Mesendoderm (in vitro differentiated cells): ENCODE measurements at regions not wholly inside any gene's neighbourhood (a gene's known extent, or its start where the extent isn't known, plus 50 kb on each side); places are given as distances from the start of the nearest gene placed in this dataset.

ENCODE experiments used
- DNase-seq: peaks from one replicate; pipeline ENCODE4 v3.0.0; 2013
- H2AK5ac ChIP-seq: 2 replicates; pipeline ENCODE4 v1.6.1; 2013; ENCODE audit warnings: low read length, inconsistent platforms
- H2BK120ac ChIP-seq: 2 replicates; pipeline ENCODE4 v1.6.1; 2013; ENCODE audit warnings: low read depth, mild to moderate bottlenecking, low read length, moderate library complexity, mixed read lengths
- H2BK15ac ChIP-seq: replicated peaks from 2 replicates; pipeline ENCODE4 v1.6.1; 2013; ENCODE audit warnings: low read depth, mild to moderate bottlenecking, moderate library complexity
- H2BK5ac ChIP-seq: 2 replicates; pipeline ENCODE4 v1.6.1; 2013; ENCODE audit warnings: low read length, inconsistent platforms
- H3K18ac ChIP-seq: 2 replicates; pipeline ENCODE4 v1.6.1; 2013; ENCODE audit warnings: mild to moderate bottlenecking, low read length, mixed read lengths
- H3K23ac ChIP-seq: one replicate; pipeline ENCODE4 v1.6.1; 2013; ENCODE audit warnings: low read length
- H3K27ac ChIP-seq: 2 replicates; pipeline ENCODE4 v1.5.1; 2013; ENCODE audit warnings: low read depth, mild to moderate bottlenecking, inconsistent platforms, low read length, moderate library complexity
- H3K27me3 ChIP-seq: 2 replicates; pipeline ENCODE4 v1.6.1; 2013; ENCODE audit warnings: low read length, control low read depth, mild to moderate bottlenecking, inconsistent platforms; ENCODE audit not compliant: insufficient read depth, poor library complexity
- H3K36me3 ChIP-seq: 2 replicates; pipeline ENCODE4 v1.6.1; 2013; ENCODE audit warnings: low read length, inconsistent platforms; ENCODE audit not compliant: control insufficient read depth, insufficient read depth
- H3K4ac ChIP-seq: one replicate; pipeline ENCODE4 v1.6.1; 2013; ENCODE audit warnings: low read depth, mild to moderate bottlenecking, low read length, moderate library complexity
- H3K4me1 ChIP-seq: 2 replicates; pipeline ENCODE4 v1.6.1; 2013; ENCODE audit warnings: low read depth, low read length, inconsistent platforms; ENCODE audit not compliant: control insufficient read depth
- H3K4me2 ChIP-seq: 2 replicates; pipeline ENCODE4 v1.6.1; 2013; ENCODE audit warnings: low read length
- H3K4me3 ChIP-seq: 2 replicates; pipeline ENCODE4 v1.5.1; 2013; ENCODE audit warnings: mild to moderate bottlenecking, low read length
- H3K56ac ChIP-seq: one replicate; pipeline ENCODE4 v1.6.1; 2013; ENCODE audit warnings: low read length
- H3K79me1 ChIP-seq: 2 replicates; pipeline ENCODE4 v1.6.1; 2013; ENCODE audit warnings: low read length, inconsistent platforms
- H3K79me2 ChIP-seq: 2 replicates; pipeline ENCODE4 v1.6.1; 2013; ENCODE audit warnings: mild to moderate bottlenecking, low read length; ENCODE audit not compliant: control insufficient read depth, insufficient read depth
- H3K9ac ChIP-seq: 2 replicates; pipeline ENCODE4 v1.6.1; 2013; ENCODE audit warnings: low read length, inconsistent platforms
- H4K5ac ChIP-seq: one replicate; pipeline ENCODE4 v1.6.1; 2013; ENCODE audit warnings: low read length
- H4K8ac ChIP-seq: one replicate; pipeline ENCODE4 v1.6.1; 2013; ENCODE audit warnings: low read depth, mild to moderate bottlenecking, control low read depth, low read length, moderate library complexity
- WGBS: extraction: QIAGEN DNeasy Blood & Tissue Kit; methylation state at CpG from one replicate; pipeline ENCODE4 v1.1.7; 2013; ENCODE audit warnings: low lambda C conversion rate, missing lambda C conversion rate; ENCODE audit not compliant: insufficient coverage; ENCODE audit errors: extremely low coverage; 5-methylcytosine and 5-hydroxymethylcytosine counted together

DNA sequence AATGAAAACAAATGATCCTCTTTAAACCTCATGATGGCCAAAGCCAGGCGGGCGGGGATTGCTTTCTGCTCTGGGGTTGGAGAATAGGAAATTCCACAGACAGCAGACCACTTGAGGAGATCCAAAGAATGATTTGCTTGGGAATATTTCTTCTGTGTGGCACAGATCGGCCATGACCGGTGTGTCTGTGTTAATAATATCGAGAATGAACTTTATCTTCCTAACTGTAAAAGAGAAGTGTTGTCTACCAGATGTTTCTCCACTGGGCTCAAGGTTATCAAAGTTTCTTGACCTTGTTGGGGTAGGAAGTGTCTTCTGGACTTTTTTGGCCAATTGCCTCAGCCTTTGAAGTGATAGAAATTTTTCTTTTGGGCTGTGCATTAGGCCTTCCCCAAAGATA lies 186.6 kb upstream of the ZFHX3 start:
- Histone ChIP-seq H3K23ac (no peak overlapping the region), H3K27me3 (no peaks in the 10 kb centered on the region), H2BK5ac (no peak overlapping the region), H3K79me1 (no peaks in the 10 kb centered on the region), H3K56ac (no peak overlapping the region), H3K79me2 (no peaks in the 10 kb centered on the region), H3K4me1 (no peaks in the 10 kb centered on the region), H3K18ac (no peak overlapping the region), H4K8ac (no peak overlapping the region), H2AK5ac (no peak overlapping the region), H2BK120ac (no peak overlapping the region), H3K4me3 (no peak overlapping the region), H3K4me2 (no peak overlapping the region), H3K4ac (no peak overlapping the region), H3K36me3 (no peaks in the 10 kb centered on the region), H4K5ac (no peak overlapping the region), H2BK15ac (no peak overlapping the region), H3K27ac (no peak overlapping the region), H3K9ac (no peak overlapping the region)
- no CpG with 5 or more reads among the region's 5 CpGs for WGBS
- no peak for DNase-seq

DNA sequence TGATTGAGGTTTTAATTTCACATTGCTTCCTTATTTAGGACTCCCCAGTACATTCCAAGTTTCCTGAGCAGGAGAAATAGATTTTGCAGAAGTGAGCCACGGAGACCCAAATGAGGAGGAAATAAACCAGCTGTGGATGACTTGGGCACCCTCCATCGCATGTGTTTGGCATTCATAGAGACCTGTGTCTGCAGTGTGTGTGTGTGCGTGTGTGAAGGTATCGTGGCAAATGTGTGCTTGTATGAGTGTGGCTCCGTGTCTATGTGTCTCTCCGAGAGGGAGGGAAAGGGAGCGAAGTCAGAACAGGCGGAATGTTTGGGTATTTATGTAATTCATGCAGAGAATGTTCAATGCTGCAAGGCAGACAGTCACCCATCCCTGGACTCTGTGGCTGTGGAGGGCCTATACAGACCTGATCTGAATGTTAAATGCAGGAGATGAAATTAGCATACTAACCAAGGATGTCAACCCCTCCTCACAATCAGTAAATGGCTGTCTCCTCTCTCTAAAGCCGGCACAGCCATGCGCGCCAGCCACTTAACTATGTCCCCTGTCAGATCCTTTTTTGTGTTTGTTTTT lies 186.0 kb upstream of the ZFHX3 start:
- Histone ChIP-seq H3K4me3 (no peak overlapping the region), H3K79me2 (no peaks in the 10 kb centered on the region), H3K4me1 (no peaks in the 10 kb centered on the region), H4K5ac (no peak overlapping the region), H3K4ac (no peak overlapping the region), H2AK5ac (no peak overlapping the region), H4K8ac (no peak overlapping the region), H3K56ac (no peak overlapping the region), H3K18ac (no peak overlapping the region), H2BK15ac (no peak overlapping the region), H2BK120ac (no peak overlapping the region), H3K23ac (no peak overlapping the region), H3K27ac (no peak overlapping the region), H3K9ac (no peak overlapping the region), H3K79me1 (no peaks in the 10 kb centered on the region), H3K4me2 (no peak overlapping the region), H3K27me3 (no peaks in the 10 kb centered on the region), H2BK5ac (no peak overlapping the region), H3K36me3 (no peaks in the 10 kb centered on the region)
- no CpG with 5 or more reads among the region's 11 CpGs for WGBS
- DNase-seq: no peak

DNA sequence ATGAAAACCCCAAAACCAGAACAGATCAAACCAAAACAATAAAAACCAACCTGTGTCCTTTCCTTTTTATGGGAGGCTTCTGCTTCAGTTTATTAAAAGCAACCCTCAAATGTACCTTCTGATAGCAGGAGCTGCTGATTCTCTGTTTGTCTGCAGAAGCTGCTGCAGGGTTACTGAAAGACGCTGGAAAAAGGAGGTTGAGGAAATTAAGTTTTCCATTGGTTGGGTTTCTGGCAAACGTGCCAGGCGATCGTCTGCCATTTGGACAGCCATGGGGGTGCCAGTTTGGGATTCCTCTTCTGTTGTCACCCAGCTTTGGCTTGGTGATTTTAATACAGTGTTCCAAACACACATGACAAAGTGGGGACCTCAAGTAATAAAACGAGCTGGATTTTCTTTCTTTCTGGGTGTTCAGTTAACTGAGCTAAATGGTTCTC lies 185.4 kb upstream of the ZFHX3 start:
- no peaks in the 10 kb centered on the region for H3K27me3 ChIP-seq
- no peak overlapping the region for H3K4ac ChIP-seq
- no peak overlapping the region for H4K5ac ChIP-seq
- H3K9ac ChIP-seq: no peak overlapping the region
- no peak overlapping the region for H2AK5ac ChIP-seq
- H3K23ac ChIP-seq: no peak overlapping the region
- no peak overlapping the region for H2BK120ac ChIP-seq
- no peak overlapping the region for H3K4me2 ChIP-seq
- no peaks in the 10 kb centered on the region for H3K79me2 ChIP-seq
- no peak for DNase-seq
- no CpG with 5 or more reads among the region's 5 CpGs for WGBS
- H3K36me3 ChIP-seq: no peaks in the 10 kb centered on the region
- no peaks in the 10 kb centered on the region for H3K4me1 ChIP-seq
- no peaks in the 10 kb centered on the region for H3K79me1 ChIP-seq
- no peak overlapping the region for H4K8ac ChIP-seq
- H3K56ac ChIP-seq: no peak overlapping the region
- H3K4me3 ChIP-seq: no peak overlapping the region
- no peak overlapping the region for H3K18ac ChIP-seq
- no peak overlapping the region for H2BK15ac ChIP-seq
- H3K27ac ChIP-seq: no peak overlapping the region
- H2BK5ac ChIP-seq: no peak overlapping the region

DNA sequence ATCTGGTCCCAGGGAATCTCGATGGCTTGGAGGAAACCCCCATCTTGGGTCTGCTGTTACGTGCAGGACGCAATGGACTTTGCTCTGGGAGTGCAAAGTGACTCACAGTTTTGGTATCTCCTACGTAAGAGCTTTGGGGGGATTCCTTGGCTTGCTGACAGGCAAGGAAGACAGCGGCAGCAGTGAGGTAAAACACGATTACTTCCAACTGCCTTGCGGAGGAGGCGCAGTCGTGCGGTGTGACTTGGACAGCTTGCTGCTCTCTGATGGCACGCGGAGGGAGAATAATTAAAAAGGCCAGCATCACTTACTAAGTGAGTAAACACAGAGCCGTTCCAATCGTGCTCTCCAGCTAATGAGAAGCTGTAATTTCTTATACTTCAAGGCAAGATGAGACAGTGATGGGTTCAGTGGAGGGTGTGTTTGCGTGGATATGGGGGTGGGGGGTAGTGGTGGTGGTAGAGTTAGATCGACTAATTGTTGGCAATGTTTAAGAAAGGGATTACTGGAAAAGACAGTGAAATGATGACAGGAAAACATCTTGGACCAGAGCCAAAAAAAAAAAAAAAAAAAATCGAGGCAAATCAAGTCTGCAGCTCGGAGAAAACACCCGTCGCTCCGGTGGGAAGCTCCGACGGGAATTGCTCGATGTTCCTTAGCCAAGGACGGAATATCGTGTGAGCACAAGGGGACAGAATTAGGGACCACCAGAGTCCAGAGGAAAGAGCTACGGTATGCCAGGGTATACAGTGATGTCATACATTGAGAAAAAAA lies 184.8 kb upstream of the ZFHX3 start:
- Histone ChIP-seq H3K4me2 (no peak overlapping the region), H3K4ac (no peak overlapping the region), H2AK5ac (no peak overlapping the region), H2BK15ac (no peak overlapping the region), H3K9ac (no peak overlapping the region), H3K79me1 (no peaks in the 10 kb centered on the region), H3K79me2 (no peaks in the 10 kb centered on the region), H4K5ac (no peak overlapping the region), H3K4me3 (no peak overlapping the region), H3K27me3 (no peaks in the 10 kb centered on the region), H4K8ac (no peak overlapping the region), H2BK120ac (no peak overlapping the region), H2BK5ac (no peak overlapping the region), H3K18ac (no peak overlapping the region), H3K36me3 (no peaks in the 10 kb centered on the region), H3K23ac (no peak overlapping the region), H3K56ac (no peak overlapping the region), H3K4me1 (no peaks in the 10 kb centered on the region), H3K27ac (no peak overlapping the region)
- no CpG with 5 or more reads among the region's 27 CpGs for WGBS
- DNase-seq: peak; percentile 68

DNA sequence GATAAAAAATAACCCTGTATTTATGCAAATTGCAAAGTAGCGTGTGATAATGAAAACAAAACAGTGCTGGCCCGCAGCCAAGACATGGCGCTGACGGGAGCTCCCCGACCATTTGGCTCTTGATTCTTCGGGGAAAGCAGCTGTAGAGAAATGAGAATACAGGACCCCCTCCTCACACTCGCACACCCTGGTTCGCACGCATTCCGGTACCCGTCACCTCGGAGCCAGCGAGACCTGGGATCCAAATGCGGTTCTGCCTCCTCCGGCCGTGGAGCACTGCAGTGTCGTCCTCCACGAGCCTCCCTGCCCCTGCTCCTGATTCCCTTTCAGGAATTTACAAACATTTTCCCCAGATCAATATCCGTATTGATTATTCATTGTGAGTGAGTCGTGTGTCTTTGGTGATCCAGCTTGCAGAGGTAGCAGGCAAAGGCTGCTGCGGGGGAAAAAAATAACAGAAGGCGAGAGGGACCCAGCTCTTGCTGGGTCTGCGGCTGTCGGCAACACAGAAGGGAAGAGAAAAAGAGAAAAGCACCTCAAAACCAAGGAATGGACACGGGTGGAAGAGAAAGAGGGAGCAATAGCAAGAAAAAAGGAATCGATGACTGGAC lies 184.1 kb upstream of the ZFHX3 start:
- H3K56ac ChIP-seq: no peak overlapping the region
- H2BK15ac ChIP-seq: no peak overlapping the region
- H3K4me1 ChIP-seq: no peaks in the 10 kb centered on the region
- H3K36me3 ChIP-seq: no peaks in the 10 kb centered on the region
- no peak overlapping the region for H2AK5ac ChIP-seq
- no CpG with 5 or more reads among the region's 26 CpGs for WGBS
- no peak overlapping the region for H3K23ac ChIP-seq
- no peaks in the 10 kb centered on the region for H3K79me2 ChIP-seq
- DNase-seq: no peak
- H3K18ac ChIP-seq: no peak overlapping the region
- no peaks in the 10 kb centered on the region for H3K79me1 ChIP-seq
- no peaks in the 10 kb centered on the region for H3K27me3 ChIP-seq
- no peak overlapping the region for H2BK120ac ChIP-seq
- H4K5ac ChIP-seq: no peak overlapping the region
- H2BK5ac ChIP-seq: no peak overlapping the region
- peak overlapping the region; percentile 28 for H3K27ac ChIP-seq
- no peak overlapping the region for H3K4ac ChIP-seq
- no peak overlapping the region for H3K4me3 ChIP-seq
- no peak overlapping the region for H3K4me2 ChIP-seq
- H4K8ac ChIP-seq: no peak overlapping the region
- no peak overlapping the region for H3K9ac ChIP-seq
